Mesothelial cell of epicardium (in vitro differentiated cells): ENCODE measurements at regions not wholly inside any gene's neighbourhood (a gene's known extent, or its start where the extent isn't known, plus 50 kb on each side); places are given as distances from the start of the nearest gene placed in this dataset.
A peak's percentile ranks its signal among the peaks of the same experiment; 100 is the strongest.

Experiments
- DNase-seq, 2 experiments: peaks; one replicate each; pipeline ENCODE4 v3.0.0; 2021; ENCODE audit warnings: low spot score in 2 of 2; ENCODE audit not compliant: unreplicated experiment in 2 of 2
- H3K27ac Mint-ChIP-seq: 2 replicates; pipeline ENCODE4 v1.8.0; 2021; ENCODE audit warnings: mixed read lengths
- H3K27me3 Mint-ChIP-seq: 2 replicates; pipeline ENCODE4 v1.8.0; 2021; ENCODE audit warnings: low read depth, mixed read lengths
- H3K36me3 Mint-ChIP-seq: 2 replicates; pipeline ENCODE4 v1.8.0; 2021; ENCODE audit warnings: mixed read lengths
- H3K4me1 Mint-ChIP-seq: 2 replicates; pipeline ENCODE4 v1.8.0; 2021; ENCODE audit warnings: mixed read lengths
- H3K4me3 Mint-ChIP-seq: 2 replicates; pipeline ENCODE4 v1.8.0; 2021; ENCODE audit warnings: mild to moderate bottlenecking, moderate library complexity, mixed read lengths
- H3K9me3 Mint-ChIP-seq: 2 replicates; pipeline ENCODE4 v1.8.0; 2021; ENCODE audit warnings: mixed read lengths
- CTCF ChIP-seq: fragments of 200-600 bp; sonication (generic); IDR thresholded peaks from one replicate; pipeline ENCODE4 v1.5.0; 2021; ENCODE audit warnings: antibody characterized with exemption; ENCODE audit not compliant: unreplicated experiment

- H3K27me3 Mint-ChIP-seq, result no peaks in the 10 kb centered on the region
- H3K4me3 Mint-ChIP-seq, result no peak overlapping the region
- no peak overlapping the region for H3K27ac Mint-ChIP-seq
- TF ChIP-seq CTCF, result no peak
- H3K36me3 Mint-ChIP-seq, result peaks cover 5% of the 10 kb centered on the region
- no peak for DNase-seq
- no peaks in the 10 kb centered on the region for H3K4me1 Mint-ChIP-seq
- H3K9me3 Mint-ChIP-seq, result peaks cover 34% of the 10 kb centered on the region
These were observed 1556.2 kb downstream of the SLITRK5 start for GRCh38 chr13:89227356-89227755.

GRCh38 chr13:89238496-89238895 is 1567.3 kb downstream of the SLITRK5 start:
- H3K4me1 Mint-ChIP-seq, result peaks cover 3% of the 10 kb centered on the region
- no peaks in the 10 kb centered on the region for H3K36me3 Mint-ChIP-seq
- H3K27ac Mint-ChIP-seq, result no peak overlapping the region
- H3K4me3 Mint-ChIP-seq, result no peak overlapping the region
- no peak for DNase-seq
- peaks cover 3% of the 10 kb centered on the region for H3K9me3 Mint-ChIP-seq
- no peak for TF ChIP-seq CTCF
- no peaks in the 10 kb centered on the region for H3K27me3 Mint-ChIP-seq

GRCh38 chr13:89239361-89240127 is 1568.4 kb downstream of the SLITRK5 start:
- DNase-seq, result no peak
- Mint-ChIP-seq H3K4me3 (no peak overlapping the region), H3K4me1 (peaks cover 3% of the 10 kb centered on the region), H3K27ac (no peak overlapping the region), H3K27me3 (no peaks in the 10 kb centered on the region), H3K9me3 (peaks cover 3% of the 10 kb centered on the region), H3K36me3 (no peaks in the 10 kb centered on the region)
- no peak for TF ChIP-seq CTCF

GRCh38 chr13:89255844-89256406 is 1584.8 kb downstream of the SLITRK5 start:
- H3K4me1 Mint-ChIP-seq, result no peaks in the 10 kb centered on the region
- H3K4me3 Mint-ChIP-seq, result no peak overlapping the region
- no peak for DNase-seq
- TF ChIP-seq CTCF, result no peak
- H3K27ac Mint-ChIP-seq, result no peak overlapping the region
- peaks cover 30% of the 10 kb centered on the region for H3K9me3 Mint-ChIP-seq
- peaks cover 3% of the 10 kb centered on the region for H3K36me3 Mint-ChIP-seq
- no peaks in the 10 kb centered on the region for H3K27me3 Mint-ChIP-seq

- Mint-ChIP-seq H3K27me3 (no peaks in the 10 kb centered on the region), H3K4me1 (peaks cover 3% of the 10 kb centered on the region), H3K9me3 (peaks cover 4% of the 10 kb centered on the region), H3K36me3 (peaks cover 2% of the 10 kb centered on the region), H3K4me3 (no peak overlapping the region), H3K27ac (peak overlapping the region; percentile 3)
- no peak for DNase-seq
- no peak for TF ChIP-seq CTCF
These were observed 1596.6 kb downstream of the SLITRK5 start for GRCh38 chr13:89267734-89268133.
